ENCODE measurements at regions not wholly inside any gene's neighbourhood (a gene's known extent, or its start where the extent isn't known, plus 50 kb on each side); places are given as distances from the start of the nearest gene placed in this dataset.

- Histone ChIP-seq H3K9ac (ENCODE audit: low read length) (no peak overlapping the region), H3K4me3 (replicated peaks in 1 of 2; ENCODE audit: low read depth in 1 of 2, low read length in 2 of 2) (no peak overlapping the region), H3K79me2 (ENCODE audit: insufficient read depth, low read length) (no peaks in the 10 kb centered on the region), H3K27me3 (ENCODE audit: insufficient read depth, low read length) (no peaks in the 10 kb centered on the region), H3K27ac (ENCODE audit: low read depth, low read length) (no peak overlapping the region), H3K9me3 (ENCODE audit: control insufficient read depth in 1 of 2, insufficient read depth in 1 of 2, low read depth in 1 of 2, low read length in 2 of 2) (peaks cover 11 to 22% of the 10 kb centered on the region in 2 experiments; a peak in 3 of 4 replicates), H3K4me2 (ENCODE audit: low read length) (no peak overlapping the region), H4K20me1 (ENCODE audit: insufficient read depth) (no peaks in the 10 kb centered on the region), H3K4me1 (ENCODE audit: control insufficient read depth in 1 of 2, insufficient read depth in 2 of 2, low read length in 2 of 2) (no peaks in the 10 kb centered on the region), H2AFZ (ENCODE audit: low read depth, low read length, poor library complexity, severe bottlenecking) (no peak overlapping the region), H3K9me2 (ENCODE audit: insufficient read depth) (no peaks in the 10 kb centered on the region), H3K36me3 (ENCODE audit: control insufficient read depth in 1 of 2, insufficient read depth in 2 of 2, low read length in 2 of 2) (no peaks in the 10 kb centered on the region)
- ChIA-PET CTCF (no interaction called here), POLR2A (no interaction called here), RAD21 (ENCODE audit: low non-redundant PET in 1 of 2, low total read pairs in 2 of 2, uncharacterized antibody in 2 of 2, unreplicated experiment in 2 of 2) (no interaction called here)
- DNase-seq (ENCODE audit: low read depth, low spot score), result no peak
- ATAC-seq, result no peak
- no TSS peak for BruUV-seq (replicated peaks)
- no peak for TF ChIP-seq JUND (IDR thresholded peaks at IDR 0.05)
- no peak for TF ChIP-seq FOSL1 (IDR thresholded peaks at IDR 0.05; ENCODE audit: low read depth)
- no peak for TF ChIP-seq SP1 (IDR thresholded peaks at IDR 0.05; ENCODE audit: low read depth)
- intact Hi-C loops (cut with micrococcal nuclease), result no loop called here
These were observed 966.6 kb upstream of the SOX11 start for GRCh38 chr2:4725618-4726017.

GRCh38 chr2:4732560-4732959 lies 959.6 kb upstream of the SOX11 start:
- BruUV-seq (replicated peaks), result no TSS peak
- no peaks in the 10 kb centered on the region for H3K4me1 ChIP-seq (ENCODE audit: control insufficient read depth in 1 of 2, insufficient read depth in 2 of 2, low read length in 2 of 2)
- H3K9me2 ChIP-seq (ENCODE audit: insufficient read depth), result no peaks in the 10 kb centered on the region
- no peak overlapping the region for H3K4me2 ChIP-seq (ENCODE audit: low read length)
- intact Hi-C loops (cut with micrococcal nuclease), result no loop called here
- H4K20me1 ChIP-seq (ENCODE audit: insufficient read depth), result no peaks in the 10 kb centered on the region
- DNase-seq (ENCODE audit: low read depth, low spot score) (no peak), ATAC-seq (no peak)
- no peak overlapping the region for H2AFZ ChIP-seq (ENCODE audit: low read depth, low read length, poor library complexity, severe bottlenecking)
- no peaks in the 10 kb centered on the region for H3K27me3 ChIP-seq (ENCODE audit: insufficient read depth, low read length)
- no peaks in the 10 kb centered on the region for H3K79me2 ChIP-seq (ENCODE audit: insufficient read depth, low read length)
- no peaks in the 10 kb centered on the region for H3K36me3 ChIP-seq (ENCODE audit: control insufficient read depth in 1 of 2, insufficient read depth in 2 of 2, low read length in 2 of 2)
- ChIA-PET POLR2A (no interaction called here), CTCF (no interaction called here), RAD21 (ENCODE audit: low non-redundant PET in 1 of 2, low total read pairs in 2 of 2, uncharacterized antibody in 2 of 2, unreplicated experiment in 2 of 2) (no interaction called here)
- no peak overlapping the region for H3K9ac ChIP-seq (ENCODE audit: low read length)
- no peak overlapping the region for H3K4me3 ChIP-seq (replicated peaks in 1 of 2; ENCODE audit: low read depth in 1 of 2, low read length in 2 of 2)
- H3K9me3 ChIP-seq (ENCODE audit: control insufficient read depth in 1 of 2, insufficient read depth in 1 of 2, low read depth in 1 of 2, low read length in 2 of 2), result peaks cover 0 to 16% of the 10 kb centered on the region in 2 experiments; a peak in 2 of 4 replicates
- H3K27ac ChIP-seq (ENCODE audit: low read depth, low read length), result no peak overlapping the region
- TF ChIP-seq, protein P1, sequence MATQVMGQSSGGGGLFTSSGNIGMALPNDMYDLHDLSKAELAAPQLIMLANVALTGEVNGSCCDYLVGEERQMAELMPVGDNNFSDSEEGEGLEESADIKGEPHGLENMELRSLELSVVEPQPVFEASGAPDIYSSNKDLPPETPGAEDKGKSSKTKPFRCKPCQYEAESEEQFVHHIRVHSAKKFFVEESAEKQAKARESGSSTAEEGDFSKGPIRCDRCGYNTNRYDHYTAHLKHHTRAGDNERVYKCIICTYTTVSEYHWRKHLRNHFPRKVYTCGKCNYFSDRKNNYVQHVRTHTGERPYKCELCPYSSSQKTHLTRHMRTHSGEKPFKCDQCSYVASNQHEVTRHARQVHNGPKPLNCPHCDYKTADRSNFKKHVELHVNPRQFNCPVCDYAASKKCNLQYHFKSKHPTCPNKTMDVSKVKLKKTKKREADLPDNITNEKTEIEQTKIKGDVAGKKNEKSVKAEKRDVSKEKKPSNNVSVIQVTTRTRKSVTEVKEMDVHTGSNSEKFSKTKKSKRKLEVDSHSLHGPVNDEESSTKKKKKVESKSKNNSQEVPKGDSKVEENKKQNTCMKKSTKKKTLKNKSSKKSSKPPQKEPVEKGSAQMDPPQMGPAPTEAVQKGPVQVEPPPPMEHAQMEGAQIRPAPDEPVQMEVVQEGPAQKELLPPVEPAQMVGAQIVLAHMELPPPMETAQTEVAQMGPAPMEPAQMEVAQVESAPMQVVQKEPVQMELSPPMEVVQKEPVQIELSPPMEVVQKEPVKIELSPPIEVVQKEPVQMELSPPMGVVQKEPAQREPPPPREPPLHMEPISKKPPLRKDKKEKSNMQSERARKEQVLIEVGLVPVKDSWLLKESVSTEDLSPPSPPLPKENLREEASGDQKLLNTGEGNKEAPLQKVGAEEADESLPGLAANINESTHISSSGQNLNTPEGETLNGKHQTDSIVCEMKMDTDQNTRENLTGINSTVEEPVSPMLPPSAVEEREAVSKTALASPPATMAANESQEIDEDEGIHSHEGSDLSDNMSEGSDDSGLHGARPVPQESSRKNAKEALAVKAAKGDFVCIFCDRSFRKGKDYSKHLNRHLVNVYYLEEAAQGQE (IDR thresholded peaks at IDR 0.05; ENCODE audit: low read depth), result no peak
- TF ChIP-seq EZH2phosphoT487 (IDR thresholded peaks at IDR 0.05; ENCODE audit: borderline replicate concordance) (no peak), SP1 (IDR thresholded peaks at IDR 0.05; ENCODE audit: low read depth) (no peak), MAX (IDR thresholded peaks at IDR 0.05) (no peak), CTCF (IDR thresholded peaks at IDR 0.05 in 2 of 3, conservative IDR thresholded peaks at IDR 0.05 in 1 of 3; ENCODE audit: borderline replicate concordance in 1 of 3, insufficient read depth in 1 of 3, low read depth in 2 of 3, low read length in 2 of 3) (no peak), EGR1 (IDR thresholded peaks at IDR 0.05; ENCODE audit: low read depth) (no peak), ZNF274 (IDR thresholded peaks at IDR 0.05; ENCODE audit: low read depth, low read length) (no peak), YY1 (IDR thresholded peaks at IDR 0.05; ENCODE audit: extremely low read depth, insufficient replicate concordance, low read depth, low read length) (no peak), SIN3A (IDR thresholded peaks at IDR 0.05; ENCODE audit: low read depth) (no peak), POLR2A (IDR thresholded peaks at IDR 0.05; ENCODE audit: borderline replicate concordance, extremely low read depth, insufficient read depth, insufficient read length) (no peak), ZFX (IDR thresholded peaks at IDR 0.05) (no peak), POLR2AphosphoS5 (IDR thresholded peaks at IDR 0.05; ENCODE audit: low read depth, low read length) (no peak)
- TF ChIP-seq, protein P2, sequence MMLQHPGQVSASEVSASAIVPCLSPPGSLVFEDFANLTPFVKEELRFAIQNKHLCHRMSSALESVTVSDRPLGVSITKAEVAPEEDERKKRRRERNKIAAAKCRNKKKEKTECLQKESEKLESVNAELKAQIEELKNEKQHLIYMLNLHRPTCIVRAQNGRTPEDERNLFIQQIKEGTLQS (IDR thresholded peaks at IDR 0.05), result no peak
